IMR-90 (cell line): ENCODE measurements at regions not wholly inside any gene's neighbourhood (a gene's known extent, or its start where the extent isn't known, plus 50 kb on each side); places are given as distances from the start of the nearest gene placed in this dataset.
A peak's percentile ranks its signal among the peaks of the same experiment; 100 is the strongest.

Source experiments
- ATAC-seq: fragments of 200-7000 bp; cut with Tn5 transposase; 2 replicates; pipeline ENCODE4 v1.9.1; 2020; ENCODE audit warnings: low read depth, mild to moderate bottlenecking, moderate library complexity
- BruUV-seq: library from RNA; stranded (reverse); fragments of 400-500 nt; replicated peaks from 2 replicates; lab custom pipeline; 2021; lab: Mats Ljungman, UMichigan
- CTCF ChIA-PET: fragments of 300-600 bp; formaldehyde crosslinking; extraction: SDS; loops from one replicate; lab custom pipeline; 2021; ENCODE audit warnings: antibody characterized with exemption; lab: Yijun Ruan, JAX
- POLR2A ChIA-PET: fragments of 300-600 bp; sonication (Branson Sonifier 250); formaldehyde crosslinking; loops from one replicate; lab custom pipeline; 2022; ENCODE audit warnings: antibody characterized with exemption; ENCODE audit not compliant: unreplicated experiment; lab: Charles Lee
- DNase-seq: peaks from one replicate; pipeline ENCODE4 v3.0.0; 2013
- H2AFZ ChIP-seq: replicated peaks from 2 replicates; pipeline ENCODE3; 2013; ENCODE audit warnings: low read length, mild to moderate bottlenecking; ENCODE audit not compliant: poor library complexity
- H2AK5ac ChIP-seq: 2 replicates; pipeline ENCODE4 v1.6.1; 2013; ENCODE audit warnings: low read depth, low read length, inconsistent platforms
- H2AK9ac ChIP-seq: replicated peaks from 2 replicates; pipeline ENCODE3; 2013; ENCODE audit warnings: mild to moderate bottlenecking, low read depth, low read length, moderate library complexity; ENCODE audit not compliant: poor library complexity
- H2BK120ac ChIP-seq: 2 replicates; pipeline ENCODE4 v1.6.1; 2013; ENCODE audit warnings: low read depth, low read length, inconsistent platforms
- H2BK15ac ChIP-seq: 3 replicates; pipeline ENCODE4 v1.6.1; 2013; ENCODE audit warnings: low read depth, low read length, inconsistent platforms
- H2BK20ac ChIP-seq: 2 replicates; pipeline ENCODE4 v1.6.1; 2013; ENCODE audit warnings: low read depth, mild to moderate bottlenecking, inconsistent platforms, low read length, moderate library complexity
- H2BK5ac ChIP-seq: 2 replicates; pipeline ENCODE4 v1.6.1; 2013; ENCODE audit warnings: mild to moderate bottlenecking, low read depth, low read length, inconsistent platforms; ENCODE audit not compliant: poor library complexity, severe bottlenecking
- H3K14ac ChIP-seq: replicated peaks from 2 replicates; pipeline ENCODE4 v1.6.1; 2013; ENCODE audit warnings: low read depth, low read length, inconsistent platforms
- H3K18ac ChIP-seq: 2 replicates; pipeline ENCODE4 v1.6.1; 2013; ENCODE audit warnings: low read depth, low read length, control low read depth
- H3K23ac ChIP-seq: 2 replicates; pipeline ENCODE4 v1.6.1; 2013; ENCODE audit warnings: low read depth, low read length, inconsistent platforms
- H3K27ac ChIP-seq: 2 replicates; pipeline ENCODE4 v1.5.1; 2013; ENCODE audit warnings: mild to moderate bottlenecking, control low read depth, low read length; ENCODE audit not compliant: insufficient read depth
- H3K27me3 ChIP-seq: 2 replicates; pipeline ENCODE4 v1.6.1; 2013; ENCODE audit warnings: low read length; ENCODE audit not compliant: control insufficient read depth, insufficient read depth
- H3K36me3 ChIP-seq: 2 replicates; pipeline ENCODE4 v1.6.1; 2013; ENCODE audit warnings: low read length, mixed read lengths; ENCODE audit not compliant: control insufficient read depth, insufficient read depth
- H3K4ac ChIP-seq: 2 replicates; pipeline ENCODE4 v1.6.1; 2013; ENCODE audit warnings: low read depth, low read length, inconsistent platforms
- H3K4me1 ChIP-seq: 2 replicates; pipeline ENCODE4 v1.6.1; 2013; ENCODE audit warnings: low read length, mixed read lengths; ENCODE audit not compliant: control insufficient read depth, insufficient read depth
- H3K4me2 ChIP-seq: 2 replicates; pipeline ENCODE4 v1.6.1; 2013; ENCODE audit warnings: low read depth, mild to moderate bottlenecking, control low read depth, low read length, moderate library complexity
- H3K4me3 ChIP-seq: 2 replicates; pipeline ENCODE4 v1.5.1; 2013; ENCODE audit warnings: low read depth, mild to moderate bottlenecking, control low read depth, low read length, moderate library complexity; ENCODE audit not compliant: insufficient read depth
- H3K56ac ChIP-seq: 2 replicates; pipeline ENCODE4 v1.6.1; 2013; ENCODE audit warnings: low read length, inconsistent platforms; ENCODE audit not compliant: insufficient read depth; ENCODE audit errors: extremely low read depth
- H3K79me1 ChIP-seq, 2 experiments: 2 replicates each; pipeline ENCODE4 v1.6.1; 2013; ENCODE audit warnings: low read length in 2 of 2, inconsistent platforms in 1 of 2, low read depth in 1 of 2
- H3K9ac ChIP-seq: 2 replicates; pipeline ENCODE4 v1.6.1; 2013; ENCODE audit warnings: low read depth, low read length, control low read depth
- H3K9me1 ChIP-seq: 2 replicates; pipeline ENCODE4 v1.6.1; 2013; ENCODE audit warnings: low read length, inconsistent platforms; ENCODE audit not compliant: insufficient read depth
- H3K9me3 ChIP-seq: 2 replicates; pipeline ENCODE4 v1.6.1; 2013; ENCODE audit warnings: low read length; ENCODE audit not compliant: control insufficient read depth, insufficient read depth
- H4K20me1 ChIP-seq: 2 replicates; pipeline ENCODE4 v1.6.1; 2013; ENCODE audit warnings: low read length, inconsistent platforms; ENCODE audit not compliant: insufficient read depth
- H4K5ac ChIP-seq: 2 replicates; pipeline ENCODE4 v1.6.1; 2013; ENCODE audit warnings: mild to moderate bottlenecking, low read depth, low read length, control low read depth
- H4K8ac ChIP-seq, 2 experiments: 2 replicates each; pipeline ENCODE4 v1.6.1; 2013; ENCODE audit warnings: low read depth in 2 of 2, low read length in 2 of 2, control low read depth in 1 of 2, inconsistent platforms in 1 of 2
- H4K91ac ChIP-seq: 2 replicates; pipeline ENCODE4 v1.6.1; 2013; ENCODE audit warnings: low read depth, low read length, inconsistent platforms; ENCODE audit not compliant: insufficient read depth
- BHLHE40 ChIP-seq: fragments of 150-350 bp; IDR thresholded peaks from 2 replicates; pipeline ENCODE4 v1.6.1; 2016; ENCODE audit warnings: mild to moderate bottlenecking, low read depth, low read length
- CTCF ChIP-seq: conservative IDR thresholded peaks from 2 replicates; pipeline ENCODE4 v1.5.1; 2012; ENCODE audit warnings: mild to moderate bottlenecking, low read depth, low read length, improper control_type of control experiment
- ELK1 ChIP-seq: fragments of 150-350 bp; IDR thresholded peaks from 2 replicates; pipeline ENCODE4 v1.6.1; 2016; ENCODE audit warnings: low read depth, mild to moderate bottlenecking, low read length, moderate library complexity, borderline replicate concordance
- FOS ChIP-seq: fragments of 150-350 bp; IDR thresholded peaks from 2 replicates; pipeline ENCODE4 v1.6.1; 2016; ENCODE audit warnings: low read depth, low read length
- MAFK ChIP-seq: IDR thresholded peaks from 2 replicates; pipeline ENCODE4 v1.6.1; 2012; ENCODE audit warnings: low read depth, low read length, improper control_type of control experiment
- MAZ ChIP-seq: IDR thresholded peaks from 2 replicates; pipeline ENCODE4 v1.6.1; 2012; ENCODE audit warnings: low read depth, mild to moderate bottlenecking, low read length, improper control_type of control experiment, moderate library complexity, borderline replicate concordance
- MXI1 ChIP-seq: IDR thresholded peaks from 2 replicates; pipeline ENCODE4 v1.6.1; 2012; ENCODE audit warnings: low read depth, mild to moderate bottlenecking, low read length, moderate library complexity, borderline replicate concordance
- NFE2L2 ChIP-seq: fragments of 150-350 bp; IDR thresholded peaks from 2 replicates; pipeline ENCODE4 v1.6.1; 2016; ENCODE audit warnings: low read depth, mild to moderate bottlenecking, low read length
- POLR2A ChIP-seq: IDR thresholded peaks from 2 replicates; pipeline ENCODE4 v1.6.1; 2012; ENCODE audit warnings: mild to moderate bottlenecking, low read depth, low read length
- RCOR1 ChIP-seq: IDR thresholded peaks from 2 replicates; pipeline ENCODE4 v1.6.1; 2012; ENCODE audit warnings: mild to moderate bottlenecking, low read length, improper control_type of control experiment; ENCODE audit not compliant: insufficient replicate concordance
- RFX5 ChIP-seq: IDR thresholded peaks from 2 replicates; pipeline ENCODE4 v1.8.0; 2012; ENCODE audit warnings: low read depth, mild to moderate bottlenecking, low read length, moderate library complexity
- SMC3 ChIP-seq: fragments of 150-350 bp; IDR thresholded peaks from 2 replicates; pipeline ENCODE4 v1.6.1; 2016; ENCODE audit warnings: low read depth, mild to moderate bottlenecking, antibody characterized with exemption, low read length, moderate library complexity
- WGBS, 2 experiments: methylation state at CpG; one replicate each; pipeline versions ENCODE4 v1.1.5 to v1.1.7; 2013; ENCODE audit warnings: missing lambda C conversion rate in 2 of 2; ENCODE audit not compliant: insufficient read length in 1 of 2; ENCODE audit errors: extremely low coverage in 2 of 2; 5-methylcytosine and 5-hydroxymethylcytosine counted together
- dilution Hi-C: fragments of 300-500 bp; cut with HindIII; formaldehyde crosslinking; loops from one replicate; pipeline ENCODE4 v1.14.3; 2018; ENCODE audit warnings: low sequenced_read_pairs; ENCODE audit not compliant: unreplicated experiment
- in situ Hi-C: fragments of 300-500 bp; cut with MboI; formaldehyde crosslinking; loops from 3 replicates; pipeline ENCODE4 v1.14.3; 2019; ENCODE audit warnings: low sequenced_read_pairs, inconsistent platforms, mixed read lengths
- intact Hi-C: fragments of 100-400 bp; cut with micrococcal nuclease; formaldehyde crosslinking; loops from 2 replicates; pipeline ENCODE4 v1.10.0; 2022

- H3K9ac ChIP-seq: no peak overlapping the region
- H3K4me1 ChIP-seq: peaks cover 7% of the 10 kb centered on the region
- no peak overlapping the region for H2AK5ac ChIP-seq
- in situ Hi-C loops: no loop called here
- TF ChIP-seq FOS (no peak), SMC3 (no peak), NFE2L2 (no peak), MXI1 (no peak), BHLHE40 (no peak), RCOR1 (no peak), MAZ (no peak), ELK1 (no peak), MAFK (no peak), RFX5 (no peak), POLR2A (no peak), CTCF (no peak)
- peak overlapping the region; percentile 59; the same call in 1 of the 2 replicates for H3K18ac ChIP-seq
- intact Hi-C loops: no loop called here
- H3K9me3 ChIP-seq: peaks cover 5% of the 10 kb centered on the region
- BruUV-seq: no TSS peak
- H2AK9ac ChIP-seq: no peak overlapping the region
- no peaks in the 10 kb centered on the region for H3K27me3 ChIP-seq
- DNase-seq (no peak), ATAC-seq (no peak)
- peak overlapping the region; percentile 11; the same call in 1 of the 2 replicates for H3K4ac ChIP-seq
- peak overlapping the region; percentile 45; the same call in 1 of the 2 replicates for H2BK20ac ChIP-seq
- no CpG with 5 or more reads among the region's 2 CpGs for WGBS, 2 experiments
- H4K91ac ChIP-seq: peak overlapping the region; percentile 26; the same call in 1 of the 2 replicates
- H2AFZ ChIP-seq: no peak overlapping the region
- no peak overlapping the region for H3K14ac ChIP-seq
- POLR2A ChIA-PET: no interaction called here
- no peaks in the 10 kb centered on the region for H4K20me1 ChIP-seq
- peak overlapping the region; percentile 16; the same call in 1 of the 3 replicates for H2BK15ac ChIP-seq
- no peak overlapping the region for H2BK5ac ChIP-seq
- H3K79me1 ChIP-seq: no peaks in the 10 kb centered on the region
- CTCF ChIA-PET: interaction anchor here (0.9 to 1.4 kb wide), 3 partner anchors 8 to 14 kb away, joined by 3 read pairs; no protein-coding TSS in a partner anchor
- peak overlapping the region in 1 of 2 experiments; percentile 5; a peak in 1 of 4 replicates for H4K8ac ChIP-seq
- H2BK120ac ChIP-seq: peak overlapping the region; percentile 53
- H3K23ac ChIP-seq: no peak overlapping the region
- H3K4me2 ChIP-seq: no peak overlapping the region
- H3K36me3 ChIP-seq: no peaks in the 10 kb centered on the region
- dilution Hi-C loops: no loop called here
- no peak overlapping the region; the same call in none of the 2 replicates for H4K5ac ChIP-seq
- peaks cover 6% of the 10 kb centered on the region; the same call in 1 of the 2 replicates for H3K9me1 ChIP-seq
- no peak overlapping the region for H3K4me3 ChIP-seq
- no peak overlapping the region for H3K27ac ChIP-seq
- H3K56ac ChIP-seq: no peak overlapping the region
Measured at GRCh38 chr7:41900532-41900931, 197.6 kb upstream of the INHBA start.
